Fibroblast of peridontal ligament (primary cell): ENCODE measurements at regions not wholly inside any gene's neighbourhood (a gene's known extent, or its start where the extent isn't known, plus 50 kb on each side); places are given as distances from the start of the nearest gene placed in this dataset.

Source experiments
- DNase-seq: peaks from one replicate; pipeline ENCODE4 v3.0.0-alpha.2; 2010; ENCODE audit errors: extremely low read depth

DNA sequence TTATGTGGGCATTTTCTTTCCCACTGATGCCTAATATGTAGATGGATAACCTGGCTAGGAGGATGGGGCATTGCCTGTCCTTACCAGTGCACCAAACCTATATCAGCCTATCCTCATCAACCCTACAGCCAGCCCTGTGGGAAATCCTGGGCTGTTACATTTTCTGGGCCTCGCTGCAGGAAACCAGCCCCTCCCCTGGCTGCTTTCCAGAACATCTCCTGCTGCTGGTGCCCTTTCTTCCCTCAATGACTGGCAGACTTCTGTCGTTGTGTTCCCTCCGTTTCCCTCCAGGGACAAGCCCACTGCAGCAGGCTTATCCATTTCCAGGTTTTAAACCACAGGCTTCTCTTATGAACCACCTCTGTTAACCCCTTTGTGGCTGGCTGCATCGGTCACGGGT, 486.1 kb upstream of the COBL start:
- DNase-seq, result no peak

DNA sequence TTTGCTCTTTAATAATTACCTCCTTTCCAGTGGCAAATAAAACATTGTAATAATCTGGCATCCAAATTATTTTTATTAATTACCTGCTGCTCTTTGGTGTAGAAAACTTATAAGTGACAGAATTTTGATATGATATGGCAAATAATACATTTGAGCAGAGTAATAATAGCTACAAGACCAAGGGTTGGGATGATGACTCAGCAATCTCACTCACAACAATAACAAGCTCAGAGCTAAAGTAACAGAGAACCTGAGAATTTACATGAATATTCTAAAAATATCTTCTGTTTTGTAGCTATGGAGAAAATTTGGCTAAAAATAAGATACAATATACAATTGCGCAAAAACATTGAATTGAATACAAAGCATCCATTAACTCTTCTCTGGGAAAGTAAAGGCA, 480.8 kb upstream of the COBL start:
- no peak for DNase-seq

DNA sequence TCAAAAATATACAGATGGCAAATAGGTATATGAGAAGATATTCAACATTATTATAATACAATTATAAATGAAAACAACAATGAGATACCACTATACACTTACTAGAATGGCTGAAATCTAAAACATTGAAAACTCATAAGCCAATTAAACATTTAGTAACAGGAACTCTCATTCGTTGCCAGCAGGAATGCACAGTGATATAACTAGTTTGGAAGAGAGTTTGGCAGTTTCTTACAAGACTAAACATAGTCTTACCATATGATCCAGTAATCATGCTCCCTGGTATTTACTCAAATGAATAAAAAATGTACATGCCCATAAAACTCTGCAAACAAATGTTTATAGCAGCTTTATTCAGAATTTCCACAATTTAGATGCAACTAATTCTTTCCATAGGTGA, 476.2 kb upstream of the COBL start:
- no peak for DNase-seq

DNA sequence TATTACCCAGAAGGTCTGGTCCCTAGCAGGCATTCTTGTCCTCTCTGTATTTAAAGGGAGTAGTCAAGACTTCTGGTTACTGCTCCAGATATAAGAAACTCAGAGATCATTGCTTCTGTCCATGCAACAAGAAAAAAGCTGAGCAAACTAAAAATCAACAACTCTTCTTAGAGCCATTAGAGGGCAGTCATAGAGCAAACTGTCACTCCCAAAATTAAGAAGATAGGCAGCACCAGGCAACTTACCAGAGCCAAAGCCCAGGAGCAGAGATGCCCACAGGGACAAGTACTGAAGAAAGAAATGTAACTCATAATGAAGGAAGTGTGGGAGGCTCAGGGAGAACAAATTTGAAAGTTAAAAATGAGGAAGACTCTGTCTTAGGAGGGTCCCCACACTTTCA, 472.9 kb upstream of the COBL start:
- no peak for DNase-seq

- no peak for DNase-seq
These were observed 469.7 kb upstream of the COBL start for GRCh38 chr7:51786284-51786683.

- DNase-seq, result no peak
These were observed 469.3 kb upstream of the COBL start for GRCh38 chr7:51785876-51786275.

GRCh38 chr7:51785171-51785570, 468.6 kb upstream of the COBL start:
- DNase-seq, result no peak

DNA sequence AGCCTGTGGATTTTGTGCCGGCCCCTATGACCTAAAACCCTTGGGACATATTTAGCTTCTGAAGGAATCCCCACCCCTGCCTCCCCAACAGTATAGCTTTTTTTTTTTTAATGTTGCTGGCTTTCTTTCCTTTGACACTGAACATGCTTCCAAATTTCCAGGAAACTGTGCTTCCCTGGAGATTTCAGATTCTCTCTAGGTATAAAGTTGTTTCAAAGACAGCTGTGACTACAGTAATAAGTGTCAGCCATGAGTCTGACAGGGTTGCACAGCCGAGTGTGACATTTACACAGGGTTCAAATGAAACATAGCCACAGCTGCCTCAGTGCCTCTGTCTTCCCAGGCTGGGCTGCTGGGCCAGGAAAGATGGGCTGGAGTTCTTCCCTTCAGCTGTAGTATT, 466.6 kb upstream of the COBL start:
- no peak for DNase-seq

GRCh38 chr7:51778121-51778520, 461.5 kb upstream of the COBL start:
- no peak for DNase-seq

- no peak for DNase-seq
These were observed 457.6 kb upstream of the COBL start for GRCh38 chr7:51774178-51774577.

GRCh38 chr7:51772190-51772589, 455.6 kb upstream of the COBL start:
- no peak for DNase-seq

- no peak for DNase-seq
These were observed 448.4 kb upstream of the COBL start for GRCh38 chr7:51764976-51765375.

DNA sequence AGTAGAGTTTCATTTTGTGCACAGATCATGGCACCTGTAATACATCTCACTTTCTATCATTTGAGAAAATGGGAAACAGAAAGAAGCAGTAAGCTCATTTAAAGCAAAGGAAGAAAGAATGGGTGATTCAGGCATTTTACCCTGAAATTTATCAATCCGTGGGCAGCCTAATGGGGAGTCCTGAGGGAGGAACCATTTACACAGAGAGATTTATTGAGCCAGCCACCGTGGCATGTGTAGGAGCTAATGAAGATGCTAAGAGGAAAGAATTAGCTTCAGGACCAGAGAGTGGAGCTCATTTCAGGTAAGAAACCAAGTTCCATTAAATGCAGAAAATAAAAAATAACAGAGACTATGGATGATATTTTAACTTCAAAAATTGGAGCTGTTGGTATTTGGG, 443.4 kb upstream of the COBL start:
- DNase-seq, result no peak

GRCh38 chr7:51757960-51758359, 441.4 kb upstream of the COBL start:
- no peak for DNase-seq

GRCh38 chr7:51732951-51733350, 416.3 kb upstream of the COBL start:
- DNase-seq, result no peak

DNA sequence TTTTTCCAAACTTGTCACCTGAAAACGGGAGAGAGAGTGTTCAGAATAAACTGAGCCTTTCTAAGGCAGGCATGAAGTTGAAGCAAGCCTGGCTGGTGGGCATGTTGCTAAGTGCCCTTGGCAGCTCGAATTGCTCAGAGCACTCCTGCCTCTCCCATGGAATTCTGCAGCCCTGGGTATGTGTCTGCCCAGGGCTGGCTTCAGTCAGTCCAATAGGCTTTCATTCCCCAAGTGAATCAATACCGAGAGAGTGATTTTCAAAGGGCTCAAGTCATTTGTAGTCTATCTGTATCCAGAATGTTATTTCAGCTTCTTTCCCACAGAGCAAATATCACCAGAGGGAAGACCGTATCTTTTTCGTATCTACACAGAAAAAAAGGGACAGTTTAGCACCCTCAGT, 415.5 kb upstream of the COBL start:
- DNase-seq, result no peak

- no peak for DNase-seq
These were observed 414.5 kb upstream of the COBL start for GRCh38 chr7:51731075-51731474.

DNA sequence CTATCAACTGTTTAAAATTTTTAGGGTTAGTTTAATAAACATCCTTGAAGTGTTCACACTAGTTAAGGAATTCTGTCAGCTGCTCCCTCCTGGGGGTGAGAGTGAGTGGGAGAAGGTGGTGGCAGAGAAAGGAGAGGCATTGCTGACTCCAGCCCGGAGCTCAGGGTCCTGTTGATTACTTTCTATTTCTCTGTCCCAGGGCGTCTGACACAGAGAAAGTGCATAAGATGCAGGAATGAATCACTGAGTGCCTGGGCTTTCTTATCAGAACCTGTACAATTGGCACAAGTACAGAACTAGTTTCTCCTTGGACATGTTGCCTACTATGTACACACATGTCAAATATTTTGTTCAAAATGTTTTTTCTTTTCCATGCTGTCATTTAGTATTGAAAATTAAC, 410.8 kb upstream of the COBL start:
- no peak for DNase-seq

GRCh38 chr7:51706851-51707250, 390.2 kb upstream of the COBL start:
- no peak for DNase-seq

DNA sequence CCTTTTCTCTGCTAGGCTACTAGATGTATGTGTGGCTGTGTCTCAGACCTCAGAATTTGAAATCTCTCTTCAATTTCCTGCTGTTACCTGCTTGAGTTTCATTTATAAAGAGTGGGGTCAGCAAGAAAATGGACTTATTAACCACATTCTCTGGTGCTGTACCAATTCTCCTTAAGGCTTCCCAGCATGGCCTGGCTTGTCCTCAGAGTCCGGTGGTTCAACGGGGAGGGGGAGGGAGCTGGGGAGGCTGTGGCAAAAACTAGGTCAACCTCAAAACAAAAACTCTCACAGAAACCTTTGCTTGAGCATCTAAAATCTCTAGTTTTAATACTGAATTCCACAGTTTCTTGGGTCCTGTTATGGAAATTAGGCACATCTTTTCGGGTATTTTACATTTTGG, 389.1 kb upstream of the COBL start:
- no peak for DNase-seq

- no peak for DNase-seq
These were observed 386.1 kb upstream of the COBL start for GRCh38 chr7:51702673-51703072.

DNA sequence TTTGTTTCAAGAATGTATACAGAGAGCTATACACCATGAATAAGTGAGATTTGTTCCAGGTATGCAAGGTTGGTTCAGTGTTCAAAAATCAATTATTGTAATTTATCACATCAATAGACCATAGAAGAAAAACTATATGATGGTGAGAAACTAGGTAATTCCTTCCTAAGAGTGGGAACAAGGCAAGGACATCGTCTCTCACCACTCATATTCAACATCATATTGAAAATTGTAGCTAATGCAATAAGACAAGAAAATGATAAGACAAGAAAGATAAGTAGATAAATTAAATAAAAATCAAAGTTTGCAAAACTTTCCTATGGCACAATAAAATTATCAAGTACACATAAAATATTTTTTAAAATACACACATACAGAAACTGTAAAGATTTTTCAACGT, 385.3 kb upstream of the COBL start:
- DNase-seq, result no peak

DNA sequence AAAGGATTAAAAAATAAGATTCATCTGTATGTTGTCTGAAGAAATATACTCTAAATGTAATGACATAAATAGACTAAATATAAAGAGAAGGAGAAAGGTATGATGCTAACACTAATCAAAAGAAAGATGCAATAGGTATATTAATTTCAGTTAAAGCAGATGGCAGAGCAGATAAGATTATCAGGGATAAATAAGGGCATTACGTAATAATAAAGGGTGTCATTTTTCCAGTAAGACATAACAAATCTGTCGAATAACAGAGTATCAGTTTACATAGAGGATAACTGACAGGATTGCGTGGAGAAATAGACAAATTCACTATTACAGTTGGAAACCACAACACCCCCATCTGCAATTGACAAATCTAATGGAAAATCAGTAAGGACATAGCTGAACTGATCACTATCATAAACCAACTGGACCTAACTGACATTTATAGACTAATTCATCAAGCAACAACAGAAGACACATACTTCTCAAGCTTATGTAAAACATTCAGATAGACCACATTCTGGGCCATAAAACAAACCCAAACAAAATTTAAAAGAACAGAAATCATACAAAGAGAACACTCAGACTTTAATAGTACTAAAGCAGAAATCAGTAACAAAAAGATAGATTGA, 384.1 kb upstream of the COBL start:
- DNase-seq, result no peak

GRCh38 chr7:51693258-51693657, 376.6 kb upstream of the COBL start:
- no peak for DNase-seq

- no peak for DNase-seq
These were observed 372.9 kb upstream of the COBL start for GRCh38 chr7:51689547-51689946.
